Urinary bladder (tissue), 3 donors: ENCODE measurements at regions not wholly inside any gene's neighbourhood (a gene's known extent, or its start where the extent isn't known, plus 50 kb on each side); places are given as distances from the start of the nearest gene placed in this dataset.

Experiments used
- DNase-seq: peaks from one replicate; pipeline ENCODE4 v3.0.0-alpha.2; 2015; ENCODE audit errors: extremely low spot score
- H3K27ac ChIP-seq: one replicate; pipeline ENCODE4 v1.5.1; 2013; ENCODE audit warnings: low read depth, mild to moderate bottlenecking, moderate library complexity
- H3K36me3 ChIP-seq: one replicate; pipeline ENCODE4 v1.6.1; 2013; ENCODE audit warnings: mild to moderate bottlenecking, moderate library complexity; ENCODE audit not compliant: insufficient read depth
- H3K4me1 ChIP-seq: one replicate; pipeline ENCODE4 v1.6.1; 2013; ENCODE audit warnings: mild to moderate bottlenecking, moderate library complexity; ENCODE audit not compliant: insufficient read depth
- H3K4me3 ChIP-seq: one replicate; pipeline ENCODE4 v1.5.1; 2013; ENCODE audit warnings: low read depth, low read length
- WGBS: extraction: QIAGEN DNeasy Blood & Tissue Kit; methylation state at CpG from one replicate; pipeline ENCODE4 v1.1.7; 2013; 5-methylcytosine and 5-hydroxymethylcytosine counted together
- donor health status: healthy with polysubstance abuse.
- donor health status: healthy.

DNA sequence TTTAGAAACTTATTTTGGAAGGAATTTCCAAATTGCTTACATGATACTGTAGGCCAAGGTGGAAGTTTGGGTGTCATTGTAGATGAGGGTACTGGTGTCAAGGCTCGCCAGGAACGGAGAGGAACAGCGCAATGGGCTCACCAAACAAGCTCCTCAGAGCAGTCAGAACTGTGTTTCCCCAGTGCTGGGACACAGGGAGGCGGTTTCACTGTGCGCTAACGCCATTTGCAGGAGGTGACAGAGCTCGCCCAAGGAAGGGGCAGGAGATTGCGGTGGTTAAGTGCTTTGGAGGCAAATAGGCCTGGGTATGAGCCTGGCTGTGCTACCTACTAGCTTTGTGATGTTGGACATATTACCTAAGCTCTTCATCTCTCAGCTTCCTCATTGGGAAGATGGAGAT lies 57.3 kb downstream of the HHEX start:
- no peak for DNase-seq
- 94% methylated on average over 8 of the region's 8 CpGs for WGBS
- Histone ChIP-seq H3K27ac (no peak overlapping the region), H3K36me3 (no peaks in the 10 kb centered on the region), H3K4me3 (no peak overlapping the region), H3K4me1 (no peaks in the 10 kb centered on the region)

DNA sequence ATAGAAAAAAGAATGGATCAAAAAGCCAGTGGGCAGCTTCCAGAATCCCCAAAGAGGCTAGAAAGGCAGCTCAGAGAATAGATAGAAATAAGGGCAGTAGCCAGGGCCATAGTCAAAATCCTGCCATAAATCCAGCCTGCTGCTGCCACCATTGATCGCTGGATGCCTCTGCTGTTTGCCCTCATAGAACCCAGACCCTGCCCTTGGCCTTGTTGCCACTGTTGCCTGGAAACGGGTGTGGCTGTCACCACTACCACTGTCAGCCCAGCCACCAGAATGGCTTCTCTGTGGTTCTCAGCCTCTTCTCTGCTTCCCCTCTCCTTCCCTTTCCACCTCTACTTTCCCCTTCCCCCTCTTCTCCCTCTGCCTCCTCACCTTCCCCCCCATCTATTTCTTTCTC lies 57.8 kb downstream of the HHEX start:
- no peaks in the 10 kb centered on the region for H3K4me1 ChIP-seq
- H3K36me3 ChIP-seq: no peaks in the 10 kb centered on the region
- H3K27ac ChIP-seq: no peak overlapping the region
- no peak overlapping the region for H3K4me3 ChIP-seq
- no peak for DNase-seq
- WGBS: 88% methylated on average over 2 of the region's 2 CpGs

DNA sequence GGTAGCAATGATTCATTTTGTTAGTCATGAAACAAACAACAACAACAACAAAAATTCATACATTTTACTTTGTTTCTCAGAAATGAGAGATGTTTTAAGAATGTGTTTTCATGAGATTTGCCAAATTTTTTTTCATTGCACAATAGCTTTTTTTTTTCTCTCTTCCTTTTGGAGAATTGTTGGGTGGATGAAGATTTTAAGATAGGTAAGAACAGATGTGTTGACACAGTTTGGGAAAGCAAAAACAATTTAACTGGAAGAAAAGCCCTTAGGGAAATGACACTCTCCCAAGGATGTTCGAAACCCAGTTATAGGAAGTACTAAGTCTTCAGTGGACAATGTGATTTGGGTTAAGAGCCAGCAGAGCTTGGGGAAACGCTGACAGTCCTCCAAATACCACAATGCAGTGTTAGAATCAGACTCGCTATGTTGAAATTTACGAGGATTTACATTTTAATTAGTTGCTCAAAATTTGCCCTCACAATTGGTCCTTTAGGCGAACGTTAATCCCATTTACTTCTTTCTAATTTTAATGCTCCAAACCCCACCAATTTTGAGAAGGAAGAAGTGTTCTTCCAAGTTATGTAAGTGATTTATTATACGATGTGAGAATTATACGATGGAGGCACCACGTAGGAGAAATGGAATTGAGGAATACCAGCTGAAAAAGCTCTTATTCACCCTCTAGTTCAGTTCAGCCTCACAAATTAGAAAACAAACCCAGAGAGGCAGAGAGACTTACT lies 61.2 kb downstream of the HHEX start:
- Histone ChIP-seq H3K4me3 (no peak overlapping the region), H3K27ac (no peak overlapping the region), H3K36me3 (no peaks in the 10 kb centered on the region), H3K4me1 (no peaks in the 10 kb centered on the region)
- WGBS: 32% methylated on average over 9 of the region's 9 CpGs
- no peak for DNase-seq

DNA sequence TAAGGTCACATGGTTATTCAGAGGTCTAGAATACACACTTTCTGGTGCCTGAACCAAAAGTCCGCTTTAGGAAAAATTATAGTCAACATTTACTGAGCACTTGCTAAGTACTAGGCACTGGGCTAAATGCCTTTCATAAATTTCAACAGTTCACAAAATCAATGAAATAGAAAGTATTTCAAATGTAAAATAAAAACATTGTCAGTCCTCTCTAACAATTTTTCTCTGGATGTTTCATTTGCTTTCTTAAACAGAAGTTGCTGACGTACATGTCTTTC lies 61.7 kb downstream of the HHEX start:
- 80% methylated on average over 2 of the region's 2 CpGs for WGBS
- Histone ChIP-seq H3K36me3 (no peaks in the 10 kb centered on the region), H3K27ac (no peak overlapping the region), H3K4me3 (no peak overlapping the region), H3K4me1 (no peaks in the 10 kb centered on the region)
- DNase-seq: no peak

DNA sequence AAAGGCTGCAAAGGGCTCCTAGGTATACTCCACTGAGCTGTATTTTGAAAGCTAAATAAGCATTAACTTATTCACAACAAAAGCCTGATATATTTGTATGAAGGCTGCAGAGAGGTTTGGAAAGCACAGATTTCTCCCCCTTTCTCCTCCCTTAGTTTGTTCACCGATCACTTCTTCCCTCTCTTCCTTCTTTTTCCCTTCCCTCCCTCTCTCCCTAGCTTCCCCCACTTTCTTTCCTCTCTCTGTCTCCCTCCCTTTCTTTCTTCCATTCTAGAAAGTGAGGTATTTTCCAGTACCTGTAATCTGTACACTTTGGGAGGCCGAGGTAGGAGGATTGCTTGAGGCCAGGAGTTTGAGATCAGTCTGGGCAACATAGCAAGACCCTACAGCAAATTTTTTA lies 62.1 kb downstream of the HHEX start:
- 93% methylated on average over 2 of the region's 2 CpGs for WGBS
- no peak for DNase-seq
- H3K36me3 ChIP-seq: no peaks in the 10 kb centered on the region
- H3K4me3 ChIP-seq: no peak overlapping the region
- H3K27ac ChIP-seq: no peak overlapping the region
- H3K4me1 ChIP-seq: no peaks in the 10 kb centered on the region

DNA sequence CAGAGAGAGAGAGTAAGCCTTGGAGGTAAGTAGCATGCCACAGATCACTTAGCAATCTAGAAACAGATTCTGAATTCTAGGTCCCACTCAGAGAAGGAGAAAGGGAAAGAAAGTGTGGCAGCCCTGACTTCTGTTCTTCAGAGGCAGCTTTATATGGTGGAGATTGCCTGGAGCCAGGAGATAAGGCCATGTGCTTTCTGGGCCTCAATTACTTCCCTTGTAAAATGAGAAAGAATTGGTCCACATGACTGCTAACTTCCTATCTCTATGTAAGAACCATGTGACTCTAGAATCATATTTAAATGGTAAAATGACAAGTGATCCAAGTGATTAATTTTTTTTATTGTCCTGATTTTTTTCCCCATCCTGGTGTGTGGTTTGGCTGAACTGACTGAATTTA lies 64.1 kb downstream of the HHEX start:
- H3K4me3 ChIP-seq: no peak overlapping the region
- H3K27ac ChIP-seq: no peak overlapping the region
- no peaks in the 10 kb centered on the region for H3K36me3 ChIP-seq
- no peaks in the 10 kb centered on the region for H3K4me1 ChIP-seq
- DNase-seq: no peak

DNA sequence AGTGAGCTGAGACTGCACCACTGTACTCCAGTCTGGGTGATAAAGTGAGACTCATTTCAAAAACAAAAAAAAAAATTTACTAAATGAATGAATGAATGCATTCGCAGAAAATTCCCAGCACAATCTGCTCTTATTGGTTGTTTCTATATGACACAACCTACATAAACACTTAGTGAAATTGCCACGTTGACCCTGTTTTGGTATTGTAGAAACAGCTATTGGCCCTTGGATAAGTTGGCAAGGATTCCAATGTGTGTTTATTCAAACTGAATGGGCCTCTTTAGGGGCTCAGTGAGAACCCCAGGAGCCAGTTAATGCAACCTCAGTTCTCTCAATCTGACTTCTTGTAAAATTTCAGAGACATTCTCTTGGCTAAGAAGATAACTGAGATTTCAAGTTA lies 66.0 kb downstream of the HHEX start:
- 60% methylated on average over 2 of the region's 2 CpGs for WGBS
- H3K36me3 ChIP-seq: no peaks in the 10 kb centered on the region
- H3K27ac ChIP-seq: no peak overlapping the region
- H3K4me1 ChIP-seq: no peaks in the 10 kb centered on the region
- no peak for DNase-seq
- H3K4me3 ChIP-seq: no peak overlapping the region

DNA sequence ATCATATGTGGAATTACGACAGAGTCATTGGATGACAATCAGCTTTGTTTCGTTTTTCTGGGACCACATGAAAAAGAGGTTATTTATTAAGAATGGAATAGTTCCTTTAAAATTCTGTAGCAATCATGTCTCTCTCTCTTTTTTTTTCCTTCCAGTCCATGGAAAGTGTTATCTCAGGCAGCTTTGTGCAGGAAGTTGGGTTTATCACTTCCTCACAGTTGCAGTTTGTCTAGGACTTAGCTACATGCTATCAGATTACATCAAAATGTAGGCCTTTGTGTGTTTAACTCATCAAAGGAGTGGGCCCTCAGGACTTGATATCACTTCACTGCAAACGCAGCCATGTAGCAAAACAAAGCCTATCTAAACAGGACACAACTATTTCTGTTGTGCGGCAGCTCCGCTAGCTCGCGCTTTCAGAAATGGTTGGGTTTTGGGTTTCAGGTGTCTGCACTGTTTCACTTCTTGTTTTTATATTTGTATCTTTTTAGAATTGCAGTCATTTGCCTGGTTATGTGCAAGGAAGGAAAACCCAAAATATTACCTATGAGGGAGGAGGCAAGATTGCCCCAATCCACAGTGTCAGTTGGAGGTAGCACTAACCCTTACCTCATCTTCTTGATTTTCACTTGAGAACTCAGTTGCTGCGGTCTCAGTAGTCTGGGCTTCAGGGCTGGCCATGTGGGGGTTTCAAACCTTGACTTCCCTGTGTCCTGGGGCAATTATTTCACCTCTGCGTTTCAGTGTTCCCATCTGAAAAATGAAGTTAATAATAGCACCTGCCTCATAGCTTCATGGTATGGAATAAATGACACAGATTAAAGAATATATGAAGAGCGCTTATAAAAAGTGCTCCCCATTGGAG lies 66.7 kb downstream of the HHEX start:
- no peak overlapping the region for H3K27ac ChIP-seq
- 63% methylated on average over 10 of the region's 10 CpGs for WGBS
- no peaks in the 10 kb centered on the region for H3K36me3 ChIP-seq
- H3K4me1 ChIP-seq: no peaks in the 10 kb centered on the region
- H3K4me3 ChIP-seq: no peak overlapping the region
- DNase-seq: no peak

DNA sequence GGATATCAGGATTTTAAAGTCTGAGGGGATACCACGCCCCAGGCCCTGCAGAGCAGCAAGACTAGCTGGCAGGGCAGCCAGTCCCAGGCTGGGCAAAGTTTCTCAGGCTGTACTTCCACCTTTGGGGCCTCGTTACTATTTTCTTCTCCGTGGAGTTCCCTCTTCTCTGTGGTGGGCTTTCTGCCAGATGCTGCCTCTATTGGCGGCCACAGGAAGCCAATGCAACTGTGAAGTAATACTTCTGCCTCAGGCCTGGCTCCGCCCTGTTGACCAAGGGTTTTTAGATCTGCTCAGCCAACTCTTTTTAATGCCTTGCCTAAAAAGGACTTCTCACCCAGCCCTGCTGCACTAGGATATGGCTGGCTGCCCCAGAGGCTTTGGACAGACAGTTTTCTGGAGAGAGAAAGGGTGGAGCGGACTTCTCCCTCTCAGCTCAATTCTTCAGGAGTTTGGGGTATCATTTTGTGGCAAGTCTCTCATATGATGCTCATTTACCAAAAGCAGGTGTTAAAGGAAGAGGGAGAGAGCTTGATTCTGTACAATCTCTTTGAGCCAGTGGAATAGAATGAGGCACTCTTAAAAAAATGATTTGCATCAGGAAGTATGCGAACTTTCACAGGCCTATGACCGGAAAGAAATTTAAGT lies 67.4 kb downstream of the HHEX start:
- WGBS: 28% methylated on average over 8 of the region's 8 CpGs
- H3K27ac ChIP-seq: no peak overlapping the region
- no peak overlapping the region for H3K4me3 ChIP-seq

DNA sequence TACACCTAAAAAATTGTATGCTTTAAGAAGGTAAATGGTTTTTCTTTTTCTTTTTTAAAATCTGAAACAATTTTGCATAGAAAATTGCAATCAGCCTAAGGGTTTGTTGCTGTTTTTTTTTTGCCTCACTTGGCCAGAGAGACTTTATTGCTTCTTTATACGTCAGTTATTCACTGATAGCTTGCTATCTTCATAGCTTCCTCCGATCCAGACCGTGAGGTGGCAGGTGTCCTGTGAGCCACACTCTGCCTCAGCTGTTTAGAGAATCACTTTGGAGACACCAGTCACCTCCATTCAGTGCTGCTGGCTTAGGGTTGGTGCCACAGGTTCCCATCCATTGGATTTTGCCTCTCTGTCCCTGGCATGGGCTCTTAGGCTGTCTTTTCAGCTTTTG lies 68.0 kb downstream of the HHEX start:
- Histone ChIP-seq H3K4me1 (no peaks in the 10 kb centered on the region), H3K36me3 (no peaks in the 10 kb centered on the region), H3K4me3 (no peak overlapping the region), H3K27ac (no peak overlapping the region)
- no peak for DNase-seq
- WGBS: 50% methylated on average over 3 of the region's 3 CpGs

More for the DNA sequence above, 67.4 kb downstream of the HHEX start:
- Histone ChIP-seq H3K4me1 (no peaks in the 10 kb centered on the region), H3K36me3 (no peaks in the 10 kb centered on the region)
- DNase-seq: peak; percentile 29

DNA sequence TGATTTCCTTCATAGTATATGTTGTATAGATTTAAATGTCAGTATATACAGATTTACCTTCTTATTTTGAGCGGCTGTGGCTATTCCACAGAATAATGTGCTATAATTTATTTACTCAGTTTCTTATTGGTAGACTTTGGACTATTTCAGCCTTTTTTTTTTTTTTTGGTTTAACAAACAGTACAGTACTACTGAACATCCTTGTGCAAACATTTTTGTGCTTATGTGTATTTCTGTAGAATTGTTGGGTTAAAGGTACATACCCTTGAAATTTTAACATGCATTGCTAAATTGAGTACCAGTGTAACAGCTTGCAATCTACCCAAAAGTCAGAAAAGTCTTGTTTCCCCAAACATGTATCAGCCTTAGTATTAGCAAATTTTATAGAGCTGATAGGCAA lies 68.8 kb downstream of the HHEX start:
- Histone ChIP-seq H3K36me3 (no peaks in the 10 kb centered on the region), H3K4me1 (no peaks in the 10 kb centered on the region), H3K27ac (no peak overlapping the region), H3K4me3 (no peak overlapping the region)
- DNase-seq: no peak
- WGBS: 95% methylated on average over 1 of the region's 1 CpG

DNA sequence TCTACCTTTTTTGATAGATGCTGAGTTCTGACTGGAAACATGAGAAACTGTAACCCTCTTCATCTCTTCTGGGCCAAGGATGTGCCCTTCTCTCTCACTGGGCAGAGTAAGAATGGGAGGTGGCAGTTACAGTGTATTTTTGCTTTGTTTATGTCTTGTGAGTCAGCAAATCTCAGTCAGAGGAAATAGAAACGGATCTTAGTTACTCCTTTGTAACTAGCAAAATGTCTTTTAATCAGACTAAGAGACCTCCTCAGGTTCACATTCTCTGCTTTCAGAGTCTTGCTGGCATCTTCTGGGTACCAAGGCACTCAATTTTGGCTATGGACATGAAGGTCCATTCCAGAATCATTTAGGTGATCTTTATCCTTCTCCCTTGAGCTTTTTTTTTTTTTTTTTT lies 70.9 kb downstream of the HHEX start:
- no peaks in the 10 kb centered on the region for H3K4me1 ChIP-seq
- DNase-seq: no peak
- no peak overlapping the region for H3K4me3 ChIP-seq
- no peaks in the 10 kb centered on the region for H3K36me3 ChIP-seq
- 11% methylated on average over 1 of the region's 1 CpG for WGBS
- H3K27ac ChIP-seq: no peak overlapping the region

DNA sequence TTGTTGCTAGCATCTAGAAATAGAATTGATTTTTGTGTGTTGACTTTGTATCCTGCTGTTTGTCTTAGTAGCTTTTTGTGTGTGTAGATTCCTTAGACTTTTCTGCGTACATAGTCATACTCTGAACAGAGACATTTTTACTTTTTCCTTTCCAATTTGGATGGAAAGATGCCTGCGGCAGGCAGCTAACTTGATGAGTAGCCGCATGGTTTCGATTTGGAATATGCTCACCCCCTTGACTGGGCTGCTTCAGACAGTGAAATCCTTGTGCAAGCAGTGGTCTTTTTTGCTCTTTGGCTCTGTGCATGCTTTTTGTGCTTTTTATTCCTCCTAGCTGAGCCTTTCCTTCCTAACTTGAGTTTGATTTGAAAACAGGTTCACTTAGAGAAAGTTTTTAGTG lies 71.8 kb downstream of the HHEX start:
- DNase-seq: no peak
- no peaks in the 10 kb centered on the region for H3K36me3 ChIP-seq
- H3K27ac ChIP-seq: no peak overlapping the region
- H3K4me3 ChIP-seq: no peak overlapping the region
- 87% methylated on average over 4 of the region's 4 CpGs for WGBS
- no peaks in the 10 kb centered on the region for H3K4me1 ChIP-seq

DNA sequence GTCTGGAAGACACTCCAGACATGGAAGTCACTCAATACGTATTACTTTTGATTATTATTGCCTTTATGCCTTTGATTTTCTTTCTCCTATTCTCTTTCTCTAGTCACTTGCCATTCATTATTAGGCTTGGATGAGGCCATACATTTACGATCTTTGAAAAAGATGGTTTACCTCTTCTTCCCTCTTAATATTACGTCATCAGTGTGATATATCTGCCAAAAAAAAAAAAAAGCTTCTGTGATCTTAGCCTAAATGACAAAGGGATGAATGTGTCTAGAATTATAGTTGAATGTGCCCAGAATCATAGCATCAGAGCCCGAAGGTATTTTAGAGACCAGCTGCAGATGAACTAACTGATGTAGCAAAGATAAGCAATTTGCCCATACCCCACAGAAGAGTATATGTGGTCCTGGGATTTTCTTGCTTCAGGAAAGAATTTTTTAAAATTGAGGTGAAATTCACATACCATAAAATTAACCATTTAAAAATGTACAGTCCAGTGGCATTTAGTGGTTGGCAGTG lies 73.9 kb downstream of the HHEX start:
- H3K4me1 ChIP-seq: no peaks in the 10 kb centered on the region
- no peak overlapping the region for H3K4me3 ChIP-seq
- WGBS: 93% methylated on average over 4 of the region's 4 CpGs
- DNase-seq: no peak
- H3K36me3 ChIP-seq: no peaks in the 10 kb centered on the region
- no peak overlapping the region for H3K27ac ChIP-seq
